H9 (cell line): ENCODE measurements at regions not wholly inside any gene's neighbourhood (a gene's known extent, or its start where the extent isn't known, plus 50 kb on each side); places are given as distances from the start of the nearest gene placed in this dataset.

Experiments
- DNase-seq: peaks from one replicate; pipeline ENCODE4 v3.0.0-alpha.2; 2017
- H2AFZ ChIP-seq: one replicate; pipeline ENCODE4 v1.6.1; 2013; ENCODE audit warnings: mild to moderate bottlenecking, low read length, control low read depth, moderate library complexity
- H2AK5ac ChIP-seq: 2 replicates; pipeline ENCODE4 v1.6.1; 2013; ENCODE audit warnings: low read length, control low read depth, mixed read lengths; ENCODE audit not compliant: insufficient read length
- H2BK120ac ChIP-seq: one replicate; pipeline ENCODE4 v1.6.1; 2013; ENCODE audit warnings: low read depth, mild to moderate bottlenecking, low read length, control low read depth, inconsistent platforms; ENCODE audit not compliant: poor library complexity, severe bottlenecking
- H2BK12ac ChIP-seq: 2 replicates; pipeline ENCODE4 v1.6.1; 2013; ENCODE audit warnings: low read length, control low read depth, mixed read lengths, low read depth; ENCODE audit not compliant: insufficient read length
- H2BK15ac ChIP-seq: 2 replicates; pipeline ENCODE4 v1.6.1; 2013; ENCODE audit warnings: low read depth, low read length, control low read depth
- H2BK20ac ChIP-seq: one replicate; pipeline ENCODE4 v1.6.1; 2013; ENCODE audit warnings: low read depth, mild to moderate bottlenecking, low read length, control low read depth, inconsistent platforms; ENCODE audit not compliant: poor library complexity, severe bottlenecking
- H2BK5ac ChIP-seq: 2 replicates; pipeline ENCODE4 v1.6.1; 2013; ENCODE audit warnings: low read length, control low read depth, mixed read lengths; ENCODE audit not compliant: insufficient read length
- H3K14ac ChIP-seq: 2 replicates; pipeline ENCODE4 v1.6.1; 2013; ENCODE audit warnings: low read length, control low read depth; ENCODE audit not compliant: insufficient read depth
- H3K18ac ChIP-seq: 2 replicates; pipeline ENCODE4 v1.6.1; 2013; ENCODE audit warnings: low read depth, mild to moderate bottlenecking, mixed read lengths, low read length, control low read depth; ENCODE audit not compliant: insufficient read length
- H3K23ac ChIP-seq: 2 replicates; pipeline ENCODE4 v1.6.1; 2013; ENCODE audit warnings: low read length, control low read depth, mixed read lengths, low read depth; ENCODE audit not compliant: insufficient read length
- H3K23me2 ChIP-seq: 2 replicates; pipeline ENCODE4 v1.6.1; 2013; ENCODE audit warnings: low read depth, mild to moderate bottlenecking, mixed read lengths, low read length, control low read depth; ENCODE audit not compliant: insufficient read length, poor library complexity, severe bottlenecking
- H3K27ac ChIP-seq: 2 replicates; pipeline ENCODE4 v1.5.1; 2013; ENCODE audit warnings: low read length, control low read depth, mixed read lengths, low read depth; ENCODE audit not compliant: insufficient read length
- H3K27me3 ChIP-seq: 2 replicates; pipeline ENCODE4 v1.6.1; 2013; ENCODE audit warnings: low read length, control low read depth, inconsistent platforms; ENCODE audit not compliant: insufficient read depth
- H3K4ac ChIP-seq: 2 replicates; pipeline ENCODE4 v1.6.1; 2013; ENCODE audit warnings: low read depth, mild to moderate bottlenecking, control low read depth, inconsistent platforms, low read length, moderate library complexity
- H3K4me1 ChIP-seq: 2 replicates; pipeline ENCODE4 v1.6.1; 2013; ENCODE audit warnings: low read length, control low read depth, inconsistent platforms; ENCODE audit not compliant: insufficient read depth
- H3K4me2 ChIP-seq: 2 replicates; pipeline ENCODE4 v1.6.1; 2013; ENCODE audit warnings: low read length, control low read depth, mixed read lengths; ENCODE audit not compliant: insufficient read length, insufficient read depth
- H3K56ac ChIP-seq: 2 replicates; pipeline ENCODE4 v1.6.1; 2013; ENCODE audit warnings: low read depth, mild to moderate bottlenecking, mixed read lengths, low read length, control low read depth; ENCODE audit not compliant: insufficient read length
- H3K79me1 ChIP-seq: 2 replicates; pipeline ENCODE4 v1.6.1; 2013; ENCODE audit warnings: low read depth, mild to moderate bottlenecking, moderate library complexity, low read length, control low read depth, inconsistent platforms; ENCODE audit not compliant: insufficient read depth, poor library complexity, severe bottlenecking
- H3K79me2 ChIP-seq: 2 replicates; pipeline ENCODE4 v1.6.1; 2013; ENCODE audit warnings: low read length, control low read depth, inconsistent platforms; ENCODE audit not compliant: insufficient read depth
- H3K9ac ChIP-seq: 2 replicates; pipeline ENCODE4 v1.6.1; 2013; ENCODE audit warnings: low read length, control low read depth, mixed read lengths; ENCODE audit not compliant: insufficient read length; ENCODE audit errors: extremely low read depth
- H3K9me3 ChIP-seq: one replicate; pipeline ENCODE4 v1.6.1; 2013; ENCODE audit warnings: low read depth, low read length, inconsistent platforms; ENCODE audit not compliant: control insufficient read depth
- H3T11ph ChIP-seq: one replicate; pipeline ENCODE4 v1.6.1; 2013; ENCODE audit warnings: mild to moderate bottlenecking, low read length, control low read depth, inconsistent platforms
- H4K20me1 ChIP-seq: one replicate; pipeline ENCODE4 v1.6.1; 2013; ENCODE audit not compliant: control insufficient read depth, insufficient read length, insufficient read depth
- H4K5ac ChIP-seq: 2 replicates; pipeline ENCODE4 v1.6.1; 2013; ENCODE audit warnings: low read depth, mild to moderate bottlenecking, mixed read lengths, low read length, control low read depth; ENCODE audit not compliant: insufficient read length
- H4K8ac ChIP-seq: replicated peaks from 2 replicates; pipeline ENCODE4 v1.6.1; 2013; ENCODE audit warnings: low read length, control low read depth, mixed read lengths, low read depth; ENCODE audit not compliant: insufficient read length
- H4K91ac ChIP-seq: 2 replicates; pipeline ENCODE4 v1.6.1; 2013; ENCODE audit warnings: low read depth, mild to moderate bottlenecking, moderate library complexity, mixed read lengths, low read length, control low read depth; ENCODE audit not compliant: insufficient read length
- H3K27ac Mint-ChIP-seq, 3 experiments: 2 replicates in 2 of 3; 3 replicates in 1 of 3; pipeline ENCODE4 v1.8.0; 2020 to 2021; ENCODE audit warnings: mixed read lengths in 3 of 3, mild to moderate bottlenecking in 1 of 3, moderate library complexity in 1 of 3
- H3K27me3 Mint-ChIP-seq: 2 replicates; pipeline ENCODE4 v1.8.0; 2021; ENCODE audit warnings: low read depth, mild to moderate bottlenecking, moderate library complexity, mixed read lengths
- H3K36me3 Mint-ChIP-seq, 3 experiments: 2 replicates in 2 of 3; 3 replicates in 1 of 3; pipeline ENCODE4 v1.8.0; 2020 to 2021; ENCODE audit warnings: low read depth in 3 of 3, mixed read lengths in 3 of 3; ENCODE audit not compliant: insufficient read depth in 1 of 3
- H3K4me1 Mint-ChIP-seq, 2 experiments: 2 replicates each; pipeline ENCODE4 v1.8.0; 2020; ENCODE audit warnings: mixed read lengths in 2 of 2
- H3K4me3 Mint-ChIP-seq, 2 experiments: 2 replicates in 1 of 2; 3 replicates in 1 of 2; pipeline ENCODE4 v1.8.0; 2020 to 2021; ENCODE audit warnings: mild to moderate bottlenecking in 2 of 2, mixed read lengths in 2 of 2, moderate library complexity in 1 of 2
- H3K9me3 Mint-ChIP-seq, 2 experiments: 2 replicates in 1 of 2; 3 replicates in 1 of 2; pipeline ENCODE4 v1.8.0; 2020; ENCODE audit warnings: mild to moderate bottlenecking in 2 of 2, mixed read lengths in 2 of 2, moderate library complexity in 1 of 2
- CTCF ChIP-seq: fragments of 200-600 bp; sonication (generic); conservative IDR thresholded peaks from 3 replicates; pipeline ENCODE4 v1.8.0; 2021; ENCODE audit warnings: antibody characterized with exemption, mild to moderate bottlenecking
- WGBS: extraction: QIAGEN DNeasy Blood & Tissue Kit; methylation state at CpG from one replicate; pipeline ENCODE4 v1.1.7; 2013; ENCODE audit warnings: missing lambda C conversion rate, low lambda C conversion rate, mixed read lengths; ENCODE audit not compliant: insufficient read length; ENCODE audit errors: extremely low coverage; 5-methylcytosine and 5-hydroxymethylcytosine counted together

GRCh38 chr10:31142026-31142425 is 110.4 kb upstream of the ZNF438 start:
- peaks cover 9 to 11% of the 10 kb centered on the region in 2 experiments for H3K4me1 Mint-ChIP-seq
- DNase-seq: no peak
- no peaks in the 10 kb centered on the region for H3K9me3 ChIP-seq
- no peak overlapping the region for H3K23ac ChIP-seq
- no peak overlapping the region for H3K4me3 Mint-ChIP-seq
- H3K79me2 ChIP-seq: no peaks in the 10 kb centered on the region
- no peak overlapping the region for H3T11ph ChIP-seq
- no peak overlapping the region for H2BK12ac ChIP-seq
- no peak overlapping the region for H3K14ac ChIP-seq
- no peak overlapping the region for H2BK20ac ChIP-seq
- H3K36me3 Mint-ChIP-seq: no peaks in the 10 kb centered on the region
- no peak overlapping the region for H4K5ac ChIP-seq
- no peak overlapping the region for H2BK120ac ChIP-seq
- no peak for TF ChIP-seq CTCF
- H3K56ac ChIP-seq: no peak overlapping the region
- no peak overlapping the region for H2AK5ac ChIP-seq
- H3K27ac ChIP-seq: no peak overlapping the region
- H3K4me2 ChIP-seq: no peak overlapping the region
- no peaks in the 10 kb centered on the region for H3K9me3 Mint-ChIP-seq
- H4K91ac ChIP-seq: no peak overlapping the region
- H2BK15ac ChIP-seq: no peak overlapping the region
- no peak overlapping the region for H3K9ac ChIP-seq
- no peak overlapping the region for H2AFZ ChIP-seq
- no peak overlapping the region for H2BK5ac ChIP-seq
- WGBS: no CpG with 5 or more reads among the region's 5 CpGs
- peaks cover 5% of the 10 kb centered on the region; the same call in 1 of the 2 replicates for H3K27me3 Mint-ChIP-seq
- no peaks in the 10 kb centered on the region for H3K23me2 ChIP-seq
- no peak overlapping the region for H3K18ac ChIP-seq
- H3K4me1 ChIP-seq: no peaks in the 10 kb centered on the region; the same call in 1 of the 2 replicates
- H3K4ac ChIP-seq: no peak overlapping the region
- no peaks in the 10 kb centered on the region for H4K20me1 ChIP-seq
- no peaks in the 10 kb centered on the region for H3K79me1 ChIP-seq
- H3K27ac Mint-ChIP-seq: no peak overlapping the region
- no peaks in the 10 kb centered on the region for H3K27me3 ChIP-seq
- no peak overlapping the region for H4K8ac ChIP-seq
